AG08395 (cell line): ENCODE measurements at regions not wholly inside any gene's neighbourhood (a gene's known extent, or its start where the extent isn't known, plus 50 kb on each side); places are given as distances from the start of the nearest gene placed in this dataset.

Experiments
- DNase-seq: peaks from one replicate; pipeline ENCODE4 v3.0.0; 2012; ENCODE audit warnings: mixed read lengths, low spot score

- no peak for DNase-seq
These were observed 97.6 kb downstream of the TM2D1 start for GRCh38 chr1:61627365-61627764.

GRCh38 chr1:61626816-61627215 lies 98.1 kb downstream of the TM2D1 start:
- no peak for DNase-seq

- no peak for DNase-seq
These were observed 101.1 kb downstream of the TM2D1 start for GRCh38 chr1:61623852-61624251.

- DNase-seq, result no peak
These were observed 104.4 kb downstream of the TM2D1 start for GRCh38 chr1:61620536-61620935.

GRCh38 chr1:61618755-61619154 lies 106.2 kb downstream of the TM2D1 start:
- no peak for DNase-seq

- no peak for DNase-seq
These were observed 106.7 kb downstream of the TM2D1 start for GRCh38 chr1:61618193-61618592.

- no peak for DNase-seq
These were observed 108.1 kb downstream of the TM2D1 start for GRCh38 chr1:61616830-61617229.

GRCh38 chr1:61612602-61613001 lies 112.3 kb downstream of the TM2D1 start:
- no peak for DNase-seq

GRCh38 chr1:61609040-61609439 lies 115.9 kb downstream of the TM2D1 start:
- no peak for DNase-seq

- DNase-seq, result no peak
These were observed 117.5 kb downstream of the TM2D1 start for GRCh38 chr1:61607448-61607847.

GRCh38 chr1:61606448-61607312 lies 118.3 kb downstream of the TM2D1 start:
- peak; percentile 47 for DNase-seq

- peak; percentile 21 for DNase-seq
These were observed 119.2 kb downstream of the TM2D1 start for GRCh38 chr1:61605607-61606321.

GRCh38 chr1:61604684-61605083 lies 120.3 kb downstream of the TM2D1 start:
- no peak for DNase-seq

GRCh38 chr1:61604261-61604660 lies 120.7 kb downstream of the TM2D1 start:
- no peak for DNase-seq

- no peak for DNase-seq
These were observed 122.3 kb downstream of the TM2D1 start for GRCh38 chr1:61602663-61603062.

GRCh38 chr1:61597601-61598000 lies 127.3 kb downstream of the TM2D1 start:
- DNase-seq, result no peak

- no peak for DNase-seq
These were observed 131.6 kb downstream of the TM2D1 start for GRCh38 chr1:61593331-61593730.

GRCh38 chr1:61591351-61591750 lies 133.6 kb downstream of the TM2D1 start:
- DNase-seq, result no peak

- DNase-seq, result peak; percentile 47
These were observed 135.9 kb downstream of the TM2D1 start for GRCh38 chr1:61588736-61589672.

GRCh38 chr1:61585714-61586113 lies 139.2 kb downstream of the TM2D1 start:
- DNase-seq, result no peak

GRCh38 chr1:61583703-61584102 lies 141.2 kb downstream of the TM2D1 start:
- no peak for DNase-seq

- no peak for DNase-seq
These were observed 143.7 kb downstream of the TM2D1 start for GRCh38 chr1:61581251-61581650.
